NCI-H1694 treated with DMSO at 0.1 percent for 48 hours (cell line): ENCODE measurements at regions not wholly inside any gene's neighbourhood (a gene's known extent, or its start where the extent isn't known, plus 50 kb on each side); places are given as distances from the start of the nearest gene placed in this dataset.

ENCODE experiments used
- DNase-seq: peaks from one replicate; lab custom pipeline; 2025; lab: John Stamatoyannopoulos, UW

- no peak for DNase-seq
Observed at GRCh38 chr18:40058811-40059570, 1896.0 kb upstream of the PIK3C3 start.

GRCh38 chr18:40056079-40056692 is 1898.8 kb upstream of the PIK3C3 start:
- DNase-seq = no peak

GRCh38 chr18:40055262-40055661 is 1899.8 kb upstream of the PIK3C3 start:
- DNase-seq = no peak

GRCh38 chr18:40049716-40050115 is 1905.3 kb upstream of the PIK3C3 start:
- DNase-seq = no peak

GRCh38 chr18:40048886-40049650 is 1906.0 kb upstream of the PIK3C3 start:
- no peak for DNase-seq

GRCh38 chr18:40048253-40048652 is 1906.8 kb upstream of the PIK3C3 start:
- DNase-seq = no peak

- peak; percentile 7 for DNase-seq
Observed at GRCh38 chr18:40046596-40046995, 1908.4 kb upstream of the PIK3C3 start.

- no peak for DNase-seq
Observed at GRCh38 chr18:40041951-40042350, 1913.1 kb upstream of the PIK3C3 start.

- no peak for DNase-seq
Observed at GRCh38 chr18:40040574-40040973, 1914.5 kb upstream of the PIK3C3 start.

GRCh38 chr18:40037356-40037755 is 1917.7 kb upstream of the PIK3C3 start:
- no peak for DNase-seq

- DNase-seq = no peak
Observed at GRCh38 chr18:40036861-40037260, 1918.2 kb upstream of the PIK3C3 start.

- no peak for DNase-seq
Observed at GRCh38 chr18:40035966-40036365, 1919.1 kb upstream of the PIK3C3 start.

GRCh38 chr18:40032076-40032475 is 1923.0 kb upstream of the PIK3C3 start:
- DNase-seq = no peak

- no peak for DNase-seq
Observed at GRCh38 chr18:40031435-40031834, 1923.6 kb upstream of the PIK3C3 start.

- no peak for DNase-seq
Observed at GRCh38 chr18:40019797-40020392, 1935.1 kb upstream of the PIK3C3 start.

GRCh38 chr18:40018266-40018665 is 1936.8 kb upstream of the PIK3C3 start:
- no peak for DNase-seq

- DNase-seq = no peak
Observed at GRCh38 chr18:40017021-40017420, 1938.0 kb upstream of the PIK3C3 start.

GRCh38 chr18:40016405-40016804 is 1938.6 kb upstream of the PIK3C3 start:
- DNase-seq = no peak

GRCh38 chr18:40013001-40013609 is 1941.9 kb upstream of the PIK3C3 start:
- DNase-seq = no peak

GRCh38 chr18:40011201-40011600 is 1943.8 kb upstream of the PIK3C3 start:
- no peak for DNase-seq

- no peak for DNase-seq
Observed at GRCh38 chr18:40006634-40007033, 1948.4 kb upstream of the PIK3C3 start.

GRCh38 chr18:40004246-40004645 is 1950.8 kb upstream of the PIK3C3 start:
- peak; percentile 89 for DNase-seq
